HG03039 (cell line): ENCODE measurements at regions not wholly inside any gene's neighbourhood (a gene's known extent, or its start where the extent isn't known, plus 50 kb on each side); places are given as distances from the start of the nearest gene placed in this dataset.
"Not testable (repeated sequence)": the region's sequence is repeated elsewhere in the genome, so short reads cannot be mapped to it uniquely, and the experiment has no call there.

Experiments
- ATAC-seq: cut with Tn5 transposase; IDR thresholded peaks from one replicate; pipeline ENCODE4 v1.9.1; 2021; ENCODE audit warnings: mild to moderate bottlenecking, moderate library complexity; ENCODE audit not compliant: unreplicated experiment

DNA sequence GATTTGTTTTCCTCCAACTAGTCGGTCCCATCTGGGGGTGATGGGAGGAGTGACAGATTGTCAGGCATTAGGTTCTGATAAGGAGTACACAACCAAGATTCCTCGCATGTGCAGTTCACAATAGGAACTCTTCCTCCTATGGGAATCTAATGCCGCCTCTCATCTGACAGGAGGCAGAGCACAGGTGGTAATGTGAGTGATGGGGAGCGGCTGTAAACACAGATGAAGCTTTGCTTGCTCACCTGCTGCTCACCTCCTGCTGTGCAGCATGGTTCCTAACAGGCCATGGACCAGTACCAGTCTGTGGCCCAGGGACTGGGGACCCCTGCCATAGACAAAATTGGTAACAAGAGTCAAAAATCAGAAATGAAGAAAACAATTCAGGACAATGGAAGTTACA is 173.3 kb upstream of the HMHB1 start:
- ATAC-seq = no peak

DNA sequence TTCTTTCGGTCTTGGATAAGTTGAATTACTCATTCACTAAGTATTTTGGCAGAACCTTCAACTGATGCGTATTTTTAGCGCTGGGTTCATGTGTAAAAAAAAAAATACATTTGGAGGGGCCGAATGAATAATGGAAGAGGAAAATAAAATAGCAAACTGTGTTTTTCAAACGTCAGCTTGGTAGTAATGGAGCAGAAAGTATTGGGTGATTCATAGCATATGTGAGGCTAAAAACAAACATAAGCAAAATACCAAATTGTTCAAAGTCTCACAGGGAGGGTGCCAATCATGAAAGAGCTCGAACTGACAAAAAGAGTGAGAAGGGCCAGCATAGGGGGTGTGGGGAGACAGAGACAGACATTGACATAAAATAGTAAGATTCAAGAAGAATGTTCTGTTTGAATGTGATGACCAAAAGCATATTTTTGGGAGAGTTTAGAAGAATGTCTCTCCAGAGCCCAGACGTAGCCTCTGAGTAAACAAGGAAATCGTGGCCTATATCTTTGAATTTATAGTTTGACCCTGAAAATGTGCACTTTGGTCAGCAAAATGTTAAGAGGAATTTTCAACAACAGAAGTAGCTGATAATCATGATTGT is 174.9 kb upstream of the HMHB1 start:
- no peak for ATAC-seq

DNA sequence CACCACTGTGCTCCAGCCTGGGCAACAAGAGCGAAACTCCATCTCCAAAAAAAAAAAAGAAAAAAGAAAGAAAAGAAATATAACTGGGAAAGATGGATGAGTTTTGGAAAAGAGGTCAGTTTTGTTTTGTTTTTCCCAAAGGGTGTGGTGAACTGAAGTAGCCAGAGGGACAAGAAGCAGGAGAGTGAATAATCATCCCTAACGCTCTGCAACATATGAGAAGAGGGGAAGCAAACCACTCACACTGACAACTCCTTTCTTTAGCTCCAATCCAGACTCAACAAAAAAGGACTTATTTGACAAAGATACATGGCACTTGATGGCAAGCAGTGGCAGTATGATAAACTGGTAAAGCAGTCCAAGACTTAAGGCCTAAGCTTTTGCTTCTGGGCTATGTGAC is 176.1 kb upstream of the HMHB1 start:
- no peak for ATAC-seq

DNA sequence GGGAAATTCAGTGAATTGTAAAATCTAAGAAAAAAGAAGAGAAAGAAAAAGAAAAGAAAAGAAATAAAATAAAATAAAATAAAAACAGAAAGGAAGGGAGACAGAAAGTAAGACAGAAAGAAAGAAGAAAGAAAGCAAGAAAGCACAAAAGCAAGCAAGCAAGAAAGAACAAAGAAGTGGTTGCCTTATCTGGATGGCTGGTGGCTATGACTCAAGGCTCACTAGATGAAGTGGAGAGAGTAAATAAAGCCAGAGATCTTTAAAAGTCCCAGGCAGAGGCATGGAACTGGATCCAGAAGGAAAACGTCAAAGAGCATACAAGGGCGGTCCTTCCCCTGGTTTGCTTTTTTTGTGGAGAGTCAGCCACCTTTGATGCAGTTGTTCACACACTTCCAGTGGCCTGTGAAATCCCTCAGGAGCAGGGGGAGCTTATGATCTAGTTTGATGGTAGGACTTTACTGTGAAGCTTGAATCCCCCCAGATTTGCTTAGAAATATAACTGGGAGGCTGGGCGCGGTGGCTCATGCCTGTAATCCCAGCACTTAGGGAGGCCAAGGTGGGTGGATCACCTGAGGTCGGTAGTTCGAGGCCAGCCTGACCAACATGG is 176.7 kb upstream of the HMHB1 start:
- ATAC-seq = no peak

DNA sequence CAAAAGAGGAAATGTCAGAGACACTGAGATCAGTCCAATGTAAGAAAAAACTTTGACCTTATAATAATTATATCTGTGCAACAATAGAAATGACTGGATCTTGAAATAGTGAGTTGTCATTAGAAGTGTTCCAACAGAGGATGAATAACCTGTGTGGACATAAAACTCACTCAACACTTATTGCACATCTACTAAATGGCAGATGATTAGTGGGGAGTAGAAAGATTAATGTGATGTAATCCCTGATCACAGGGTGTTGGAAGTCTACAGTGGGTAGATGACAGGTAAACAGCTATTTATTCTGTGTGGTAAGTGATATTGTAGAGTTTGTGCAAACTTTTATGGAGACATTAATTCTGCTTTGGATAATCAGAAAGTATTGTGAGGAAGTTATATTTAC is 177.3 kb upstream of the HMHB1 start:
- no peak for ATAC-seq

DNA sequence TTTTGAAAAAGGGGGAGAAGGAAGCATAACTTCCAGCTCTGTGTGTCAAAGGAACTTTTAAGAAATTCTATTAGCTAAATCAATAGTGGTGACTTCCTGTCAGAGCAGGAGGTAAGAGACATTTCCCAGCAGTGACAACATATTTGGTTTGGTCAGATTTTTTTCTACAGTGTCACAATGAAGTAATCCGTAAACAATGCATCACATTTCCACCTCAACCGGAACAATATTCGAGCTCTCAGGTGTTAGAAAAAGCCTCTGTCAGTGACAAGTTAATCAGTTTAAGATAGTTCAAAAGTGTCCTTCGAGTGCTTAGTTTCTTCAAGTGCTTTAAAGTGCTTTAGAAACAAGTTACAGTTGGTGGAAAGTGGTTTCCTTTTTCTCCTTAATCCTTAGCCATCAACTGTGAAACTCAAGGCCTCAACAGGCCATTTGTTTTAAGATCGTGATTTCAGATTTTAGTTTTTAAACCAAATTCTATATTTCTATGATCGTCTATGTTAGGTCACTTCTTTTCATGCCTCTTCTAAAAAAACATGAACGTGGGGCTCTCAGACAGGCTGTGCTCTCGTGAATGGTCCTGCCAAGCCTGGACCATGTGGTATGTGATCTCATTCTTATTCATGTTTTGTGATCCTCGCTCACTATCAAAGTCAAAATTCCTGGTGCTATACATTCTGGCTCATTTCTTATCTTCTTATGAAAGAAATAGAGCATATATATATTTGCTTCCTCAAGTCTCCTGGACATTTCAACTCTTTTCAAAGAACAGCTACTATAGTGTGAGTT is 181.9 kb upstream of the HMHB1 start:
- no peak for ATAC-seq

- ATAC-seq = not testable (repeated sequence)
Observed at GRCh38 chr5:143625048-143625447, 186.9 kb upstream of the HMHB1 start.

GRCh38 chr5:143624465-143624864 is 187.5 kb upstream of the HMHB1 start:
- ATAC-seq = no peak

DNA sequence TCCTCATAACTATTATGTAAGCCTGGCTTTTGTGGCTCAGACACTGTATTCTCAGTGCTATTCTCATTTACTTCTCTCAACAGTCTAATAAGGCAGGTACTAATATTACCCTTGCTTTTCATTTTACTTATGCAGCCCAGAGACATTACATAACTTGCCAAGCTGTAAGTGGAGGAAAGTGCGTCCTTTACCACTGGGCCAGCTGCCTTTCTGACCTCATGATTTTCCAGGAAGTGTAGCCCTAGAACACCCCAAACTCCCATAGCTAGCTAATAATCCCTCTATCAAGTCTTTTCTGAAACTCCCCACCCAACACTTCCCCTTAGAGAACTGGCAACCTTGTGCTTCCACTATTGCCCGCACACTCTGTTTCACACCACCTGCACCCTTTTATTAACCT is 192.9 kb upstream of the HMHB1 start:
- no peak for ATAC-seq

DNA sequence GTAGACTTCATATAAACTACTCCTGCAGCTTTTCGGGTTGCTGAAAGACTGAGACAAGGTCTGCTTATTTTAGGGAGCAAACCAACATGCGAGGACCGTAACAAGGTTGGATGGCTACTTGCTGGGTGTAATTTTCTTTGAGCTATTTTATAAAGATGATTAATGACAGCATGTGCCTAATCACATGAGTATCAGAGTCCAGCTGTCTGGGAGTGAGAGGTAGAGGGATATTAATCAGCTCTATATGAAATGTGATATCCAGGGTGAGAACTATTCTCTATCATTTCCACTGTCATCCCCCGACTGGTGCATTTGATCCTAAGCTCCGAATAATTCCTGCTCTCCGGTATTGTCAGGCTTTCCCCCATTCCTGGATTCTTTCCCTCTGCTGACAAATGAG is 193.8 kb upstream of the HMHB1 start:
- ATAC-seq = no peak

GRCh38 chr5:143614831-143615230 is 197.1 kb upstream of the HMHB1 start:
- ATAC-seq = no peak

GRCh38 chr5:143613329-143613728 is 198.6 kb upstream of the HMHB1 start:
- peak; percentile 51 for ATAC-seq

GRCh38 chr5:143610946-143611345 is 201.0 kb upstream of the HMHB1 start:
- no peak for ATAC-seq

- ATAC-seq = peak; percentile 75
Observed at GRCh38 chr5:143606043-143606752, 202.7 kb upstream of the NR3C1 start.

DNA sequence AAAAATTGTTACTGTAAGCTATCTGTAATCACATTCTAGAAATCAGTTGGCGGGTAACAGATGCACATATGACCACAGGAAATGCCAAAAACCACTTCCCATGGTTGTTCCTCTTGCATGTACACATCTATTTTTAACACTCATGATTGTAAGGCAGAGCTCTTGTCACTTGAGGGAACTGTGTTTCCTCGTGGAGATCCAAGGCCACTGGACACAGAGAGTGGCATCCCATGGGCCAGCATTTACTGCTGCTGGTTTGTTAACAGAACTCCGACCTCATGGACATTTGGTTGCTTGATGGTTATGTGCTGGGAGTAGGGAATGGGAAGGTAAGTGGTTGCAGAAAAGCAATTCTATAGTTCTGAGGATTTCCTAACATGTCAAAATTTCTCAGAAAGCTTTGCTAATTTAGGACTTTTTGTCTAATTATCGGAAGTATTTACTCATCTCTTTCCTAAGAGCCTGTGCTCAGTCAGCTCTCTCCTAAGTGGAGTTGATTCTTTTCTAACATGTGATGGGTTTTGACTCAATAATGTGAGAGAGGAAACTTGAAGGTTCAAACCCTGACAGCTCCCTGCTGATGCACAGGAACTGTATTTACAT is 202.0 kb upstream of the NR3C1 start:
- ATAC-seq = peak; percentile 52

- ATAC-seq = no peak
Observed at GRCh38 chr5:143601917-143602333, 198.4 kb upstream of the NR3C1 start.

DNA sequence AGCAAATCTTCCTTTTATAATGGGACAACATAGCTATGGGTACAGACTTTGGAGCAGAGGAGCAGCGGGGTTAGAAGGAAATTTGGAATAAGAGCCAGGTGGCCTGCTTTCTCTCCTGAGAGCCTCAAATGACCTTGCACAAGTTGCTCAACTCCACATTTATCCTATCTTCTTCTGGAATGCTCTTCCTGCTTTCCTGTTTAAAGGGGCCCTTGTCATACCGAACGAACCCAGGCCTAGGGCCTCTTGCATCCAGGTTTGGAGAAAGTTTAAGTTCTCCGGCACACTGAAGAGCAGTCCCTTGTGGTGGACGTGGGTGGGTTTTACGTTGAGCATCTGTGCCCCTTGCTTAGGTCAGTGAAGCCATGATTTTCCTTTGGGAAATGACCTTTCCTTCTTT is 197.9 kb upstream of the NR3C1 start:
- ATAC-seq = no peak

DNA sequence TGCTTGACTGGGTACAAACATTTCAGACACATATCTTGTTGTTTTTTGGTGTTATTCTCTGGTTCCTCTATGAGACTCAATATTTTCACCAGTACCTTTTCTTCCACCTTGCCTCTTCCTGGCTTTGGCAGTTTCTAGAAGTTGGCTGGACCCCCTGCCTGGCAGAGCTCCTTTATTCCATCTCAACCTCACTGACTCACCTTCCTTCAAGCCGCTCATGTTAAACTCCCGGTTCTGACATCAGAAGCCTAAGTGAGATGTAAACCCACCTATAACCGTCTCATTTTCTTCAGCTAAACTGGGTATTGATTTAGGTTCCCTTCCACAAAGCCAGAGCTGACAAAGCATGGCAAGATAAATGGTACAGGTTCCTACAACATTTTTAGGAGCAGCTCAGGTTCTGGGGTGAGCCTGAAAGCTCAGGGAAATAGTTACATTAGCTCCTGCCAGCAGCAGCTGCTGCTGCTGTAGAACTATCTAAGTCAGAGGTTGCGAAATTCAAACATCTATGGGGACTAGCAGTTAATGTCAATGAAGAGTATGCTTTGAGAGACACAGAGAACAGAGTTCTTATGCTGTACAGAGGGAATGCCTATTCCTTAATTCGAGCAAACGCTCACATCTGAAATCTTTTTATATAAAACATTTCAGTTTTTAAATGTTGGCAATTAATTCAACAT is 197.1 kb upstream of the NR3C1 start:
- ATAC-seq = no peak

DNA sequence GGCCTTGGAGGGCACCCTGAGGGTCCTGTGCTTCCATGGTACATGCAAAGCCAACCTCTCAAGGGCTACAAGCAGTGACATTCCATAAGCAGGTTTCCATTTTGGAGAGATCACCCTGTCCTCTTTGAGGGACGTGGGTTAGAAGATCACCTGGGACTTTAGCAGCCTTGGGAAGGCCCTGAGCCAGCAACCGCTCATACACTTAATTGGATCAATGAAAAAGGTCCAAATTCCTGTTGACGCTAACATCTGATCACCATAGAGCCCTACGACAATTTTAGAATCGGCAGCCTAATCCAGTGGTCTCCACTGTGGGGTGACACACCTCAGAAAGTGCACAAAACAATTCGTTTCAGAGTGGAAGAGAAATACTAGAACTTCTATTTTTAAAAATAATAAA is 196.0 kb upstream of the NR3C1 start:
- no peak for ATAC-seq

DNA sequence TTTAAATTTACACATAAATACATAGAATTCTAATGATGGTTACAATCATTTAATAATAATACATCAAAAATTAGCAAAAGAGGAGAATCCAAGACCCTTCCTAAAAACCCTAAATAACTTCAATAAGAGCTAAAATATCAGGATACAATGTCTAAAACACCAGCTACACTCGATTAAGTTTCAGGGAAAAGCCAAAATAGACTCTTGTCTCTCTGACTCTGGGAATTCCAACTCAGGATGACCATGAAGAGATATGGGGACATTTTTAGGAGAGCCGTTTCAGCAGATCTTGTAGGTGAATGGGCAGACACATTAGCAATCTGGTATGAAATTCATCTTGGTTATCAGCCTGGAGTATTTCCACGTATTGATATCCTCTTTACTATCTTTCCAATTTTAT is 193.3 kb upstream of the NR3C1 start:
- no peak for ATAC-seq
